Tibial nerve (tissue), 3 donors: ENCODE measurements at regions not wholly inside any gene's neighbourhood (a gene's known extent, or its start where the extent isn't known, plus 50 kb on each side); places are given as distances from the start of the nearest gene placed in this dataset.

Source experiments
- POLR2A ChIP-seq, 2 donors: fragments of 450-650 bp; IDR thresholded peaks; one replicate each; pipeline ENCODE4 v1.6.1; 2017; ENCODE audit warnings: antibody characterized with exemption in 2 of 2, mild to moderate bottlenecking in 2 of 2, moderate library complexity in 2 of 2
- TF ChIP-seq, protein P1 (sequence below), 5 experiments: fragments of 200-600 bp in 3 of 5; fragments of 450-650 bp in 2 of 5; sonication (generic) in 3 of 5; IDR thresholded peaks; one replicate each; pipeline ENCODE4 v1.5.1; 2016 to 2019; ENCODE audit warnings: antibody characterized with exemption in 5 of 5, mild to moderate bottlenecking in 3 of 5, moderate library complexity in 2 of 5

DNA sequence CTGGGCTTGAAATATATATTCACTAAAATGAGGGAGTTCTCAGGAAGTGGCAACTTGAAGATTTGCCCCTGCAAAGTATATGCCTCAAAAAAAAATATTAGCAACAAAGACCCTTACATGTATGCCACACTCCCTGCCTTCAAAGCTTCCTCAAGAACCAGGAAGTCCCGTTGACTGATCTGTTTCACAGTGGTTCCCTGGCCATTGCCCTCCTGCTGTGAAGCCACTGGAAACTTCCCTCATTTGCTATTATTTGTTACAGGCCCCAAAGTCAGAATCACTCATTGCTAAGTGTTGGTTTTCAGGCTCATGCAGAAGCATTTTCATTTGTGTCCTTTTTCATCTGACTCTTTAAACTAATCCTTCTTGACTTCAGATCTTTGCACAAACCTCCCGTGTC lies 421.5 kb downstream of the ZNF521 start:
- TF ChIP-seq, protein P1, sequence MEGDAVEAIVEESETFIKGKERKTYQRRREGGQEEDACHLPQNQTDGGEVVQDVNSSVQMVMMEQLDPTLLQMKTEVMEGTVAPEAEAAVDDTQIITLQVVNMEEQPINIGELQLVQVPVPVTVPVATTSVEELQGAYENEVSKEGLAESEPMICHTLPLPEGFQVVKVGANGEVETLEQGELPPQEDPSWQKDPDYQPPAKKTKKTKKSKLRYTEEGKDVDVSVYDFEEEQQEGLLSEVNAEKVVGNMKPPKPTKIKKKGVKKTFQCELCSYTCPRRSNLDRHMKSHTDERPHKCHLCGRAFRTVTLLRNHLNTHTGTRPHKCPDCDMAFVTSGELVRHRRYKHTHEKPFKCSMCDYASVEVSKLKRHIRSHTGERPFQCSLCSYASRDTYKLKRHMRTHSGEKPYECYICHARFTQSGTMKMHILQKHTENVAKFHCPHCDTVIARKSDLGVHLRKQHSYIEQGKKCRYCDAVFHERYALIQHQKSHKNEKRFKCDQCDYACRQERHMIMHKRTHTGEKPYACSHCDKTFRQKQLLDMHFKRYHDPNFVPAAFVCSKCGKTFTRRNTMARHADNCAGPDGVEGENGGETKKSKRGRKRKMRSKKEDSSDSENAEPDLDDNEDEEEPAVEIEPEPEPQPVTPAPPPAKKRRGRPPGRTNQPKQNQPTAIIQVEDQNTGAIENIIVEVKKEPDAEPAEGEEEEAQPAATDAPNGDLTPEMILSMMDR (IDR thresholded peaks at IDR 0.05), result no peak
- no peak for TF ChIP-seq POLR2A (IDR thresholded peaks at IDR 0.05)
